IMR-90 (cell line): ENCODE measurements at regions not wholly inside any gene's neighbourhood (a gene's known extent, or its start where the extent isn't known, plus 50 kb on each side); places are given as distances from the start of the nearest gene placed in this dataset.

Experiments used
- ATAC-seq: fragments of 200-7000 bp; cut with Tn5 transposase; 2 replicates; pipeline ENCODE4 v1.9.1; 2020; ENCODE audit warnings: low read depth, mild to moderate bottlenecking, moderate library complexity
- BruUV-seq: library from RNA; stranded (reverse); fragments of 400-500 nt; replicated peaks from 2 replicates; lab custom pipeline; 2021; lab: Mats Ljungman, UMichigan
- CTCF ChIA-PET: fragments of 300-600 bp; formaldehyde crosslinking; extraction: SDS; loops from one replicate; lab custom pipeline; 2021; ENCODE audit warnings: antibody characterized with exemption; lab: Yijun Ruan, JAX
- POLR2A ChIA-PET: fragments of 300-600 bp; sonication (Branson Sonifier 250); formaldehyde crosslinking; loops from one replicate; lab custom pipeline; 2022; ENCODE audit warnings: antibody characterized with exemption; ENCODE audit not compliant: unreplicated experiment; lab: Charles Lee
- DNase-seq: peaks from one replicate; pipeline ENCODE4 v3.0.0; 2013
- H2AFZ ChIP-seq: replicated peaks from 2 replicates; pipeline ENCODE3; 2013; ENCODE audit warnings: low read length, mild to moderate bottlenecking; ENCODE audit not compliant: poor library complexity
- H2AK5ac ChIP-seq: 2 replicates; pipeline ENCODE4 v1.6.1; 2013; ENCODE audit warnings: low read depth, low read length, inconsistent platforms
- H2AK9ac ChIP-seq: replicated peaks from 2 replicates; pipeline ENCODE3; 2013; ENCODE audit warnings: mild to moderate bottlenecking, low read depth, low read length, moderate library complexity; ENCODE audit not compliant: poor library complexity
- H2BK120ac ChIP-seq: 2 replicates; pipeline ENCODE4 v1.6.1; 2013; ENCODE audit warnings: low read depth, low read length, inconsistent platforms
- H2BK15ac ChIP-seq: 3 replicates; pipeline ENCODE4 v1.6.1; 2013; ENCODE audit warnings: low read depth, low read length, inconsistent platforms
- H2BK20ac ChIP-seq: 2 replicates; pipeline ENCODE4 v1.6.1; 2013; ENCODE audit warnings: low read depth, mild to moderate bottlenecking, inconsistent platforms, low read length, moderate library complexity
- H2BK5ac ChIP-seq: 2 replicates; pipeline ENCODE4 v1.6.1; 2013; ENCODE audit warnings: mild to moderate bottlenecking, low read depth, low read length, inconsistent platforms; ENCODE audit not compliant: poor library complexity, severe bottlenecking
- H3K14ac ChIP-seq: replicated peaks from 2 replicates; pipeline ENCODE4 v1.6.1; 2013; ENCODE audit warnings: low read depth, low read length, inconsistent platforms
- H3K18ac ChIP-seq: 2 replicates; pipeline ENCODE4 v1.6.1; 2013; ENCODE audit warnings: low read depth, low read length, control low read depth
- H3K23ac ChIP-seq: 2 replicates; pipeline ENCODE4 v1.6.1; 2013; ENCODE audit warnings: low read depth, low read length, inconsistent platforms
- H3K27ac ChIP-seq: 2 replicates; pipeline ENCODE4 v1.5.1; 2013; ENCODE audit warnings: mild to moderate bottlenecking, control low read depth, low read length; ENCODE audit not compliant: insufficient read depth
- H3K27me3 ChIP-seq: 2 replicates; pipeline ENCODE4 v1.6.1; 2013; ENCODE audit warnings: low read length; ENCODE audit not compliant: control insufficient read depth, insufficient read depth
- H3K36me3 ChIP-seq: 2 replicates; pipeline ENCODE4 v1.6.1; 2013; ENCODE audit warnings: low read length, mixed read lengths; ENCODE audit not compliant: control insufficient read depth, insufficient read depth
- H3K4ac ChIP-seq: 2 replicates; pipeline ENCODE4 v1.6.1; 2013; ENCODE audit warnings: low read depth, low read length, inconsistent platforms
- H3K4me1 ChIP-seq: 2 replicates; pipeline ENCODE4 v1.6.1; 2013; ENCODE audit warnings: low read length, mixed read lengths; ENCODE audit not compliant: control insufficient read depth, insufficient read depth
- H3K4me2 ChIP-seq: 2 replicates; pipeline ENCODE4 v1.6.1; 2013; ENCODE audit warnings: low read depth, mild to moderate bottlenecking, control low read depth, low read length, moderate library complexity
- H3K4me3 ChIP-seq: 2 replicates; pipeline ENCODE4 v1.5.1; 2013; ENCODE audit warnings: low read depth, mild to moderate bottlenecking, control low read depth, low read length, moderate library complexity; ENCODE audit not compliant: insufficient read depth
- H3K56ac ChIP-seq: 2 replicates; pipeline ENCODE4 v1.6.1; 2013; ENCODE audit warnings: low read length, inconsistent platforms; ENCODE audit not compliant: insufficient read depth; ENCODE audit errors: extremely low read depth
- H3K79me1 ChIP-seq, 2 experiments: 2 replicates each; pipeline ENCODE4 v1.6.1; 2013; ENCODE audit warnings: low read length in 2 of 2, inconsistent platforms in 1 of 2, low read depth in 1 of 2
- H3K9ac ChIP-seq: 2 replicates; pipeline ENCODE4 v1.6.1; 2013; ENCODE audit warnings: low read depth, low read length, control low read depth
- H3K9me1 ChIP-seq: 2 replicates; pipeline ENCODE4 v1.6.1; 2013; ENCODE audit warnings: low read length, inconsistent platforms; ENCODE audit not compliant: insufficient read depth
- H3K9me3 ChIP-seq: 2 replicates; pipeline ENCODE4 v1.6.1; 2013; ENCODE audit warnings: low read length; ENCODE audit not compliant: control insufficient read depth, insufficient read depth
- H4K20me1 ChIP-seq: 2 replicates; pipeline ENCODE4 v1.6.1; 2013; ENCODE audit warnings: low read length, inconsistent platforms; ENCODE audit not compliant: insufficient read depth
- H4K5ac ChIP-seq: 2 replicates; pipeline ENCODE4 v1.6.1; 2013; ENCODE audit warnings: mild to moderate bottlenecking, low read depth, low read length, control low read depth
- H4K8ac ChIP-seq, 2 experiments: 2 replicates each; pipeline ENCODE4 v1.6.1; 2013; ENCODE audit warnings: low read depth in 2 of 2, low read length in 2 of 2, control low read depth in 1 of 2, inconsistent platforms in 1 of 2
- H4K91ac ChIP-seq: 2 replicates; pipeline ENCODE4 v1.6.1; 2013; ENCODE audit warnings: low read depth, low read length, inconsistent platforms; ENCODE audit not compliant: insufficient read depth
- BHLHE40 ChIP-seq: fragments of 150-350 bp; IDR thresholded peaks from 2 replicates; pipeline ENCODE4 v1.6.1; 2016; ENCODE audit warnings: mild to moderate bottlenecking, low read depth, low read length
- CEBPB ChIP-seq: IDR thresholded peaks from 2 replicates; pipeline ENCODE4 v1.6.1; 2012; ENCODE audit warnings: low read depth, low read length, improper control_type of control experiment
- CHD1 ChIP-seq: IDR thresholded peaks from 2 replicates; pipeline ENCODE4 v1.6.1; 2012; ENCODE audit warnings: low read depth, low read length, improper control_type of control experiment
- ELK1 ChIP-seq: fragments of 150-350 bp; IDR thresholded peaks from 2 replicates; pipeline ENCODE4 v1.6.1; 2016; ENCODE audit warnings: low read depth, mild to moderate bottlenecking, low read length, moderate library complexity, borderline replicate concordance
- FOS ChIP-seq: fragments of 150-350 bp; IDR thresholded peaks from 2 replicates; pipeline ENCODE4 v1.6.1; 2016; ENCODE audit warnings: low read depth, low read length
- MAFK ChIP-seq: IDR thresholded peaks from 2 replicates; pipeline ENCODE4 v1.6.1; 2012; ENCODE audit warnings: low read depth, low read length, improper control_type of control experiment
- MAZ ChIP-seq: IDR thresholded peaks from 2 replicates; pipeline ENCODE4 v1.6.1; 2012; ENCODE audit warnings: low read depth, mild to moderate bottlenecking, low read length, improper control_type of control experiment, moderate library complexity, borderline replicate concordance
- MXI1 ChIP-seq: IDR thresholded peaks from 2 replicates; pipeline ENCODE4 v1.6.1; 2012; ENCODE audit warnings: low read depth, mild to moderate bottlenecking, low read length, moderate library complexity, borderline replicate concordance
- NFE2L2 ChIP-seq: fragments of 150-350 bp; IDR thresholded peaks from 2 replicates; pipeline ENCODE4 v1.6.1; 2016; ENCODE audit warnings: low read depth, mild to moderate bottlenecking, low read length
- POLR2A ChIP-seq: IDR thresholded peaks from 2 replicates; pipeline ENCODE4 v1.6.1; 2012; ENCODE audit warnings: mild to moderate bottlenecking, low read depth, low read length
- RAD21 ChIP-seq: IDR thresholded peaks from 2 replicates; pipeline ENCODE4 v1.6.1; 2012; ENCODE audit warnings: low read length, improper control_type of control experiment
- RCOR1 ChIP-seq: IDR thresholded peaks from 2 replicates; pipeline ENCODE4 v1.6.1; 2012; ENCODE audit warnings: mild to moderate bottlenecking, low read length, improper control_type of control experiment; ENCODE audit not compliant: insufficient replicate concordance
- RFX5 ChIP-seq: IDR thresholded peaks from 2 replicates; pipeline ENCODE4 v1.8.0; 2012; ENCODE audit warnings: low read depth, mild to moderate bottlenecking, low read length, moderate library complexity
- SMC3 ChIP-seq: fragments of 150-350 bp; IDR thresholded peaks from 2 replicates; pipeline ENCODE4 v1.6.1; 2016; ENCODE audit warnings: low read depth, mild to moderate bottlenecking, antibody characterized with exemption, low read length, moderate library complexity
- USF2 ChIP-seq: fragments of 150-350 bp; IDR thresholded peaks from 2 replicates; pipeline ENCODE4 v1.6.1; 2017; ENCODE audit warnings: mild to moderate bottlenecking, antibody characterized with exemption, low read length, low read depth
- WGBS, 2 experiments: methylation state at CpG; one replicate each; pipeline versions ENCODE4 v1.1.5 to v1.1.7; 2013; ENCODE audit warnings: missing lambda C conversion rate in 2 of 2; ENCODE audit not compliant: insufficient read length in 1 of 2; ENCODE audit errors: extremely low coverage in 2 of 2; 5-methylcytosine and 5-hydroxymethylcytosine counted together
- dilution Hi-C: fragments of 300-500 bp; cut with HindIII; formaldehyde crosslinking; loops from one replicate; pipeline ENCODE4 v1.14.3; 2018; ENCODE audit warnings: low sequenced_read_pairs; ENCODE audit not compliant: unreplicated experiment
- in situ Hi-C: fragments of 300-500 bp; cut with MboI; formaldehyde crosslinking; loops from 3 replicates; pipeline ENCODE4 v1.14.3; 2019; ENCODE audit warnings: low sequenced_read_pairs, inconsistent platforms, mixed read lengths
- intact Hi-C: fragments of 100-400 bp; cut with micrococcal nuclease; formaldehyde crosslinking; loops from 2 replicates; pipeline ENCODE4 v1.10.0; 2022
- TF ChIP-seq, protein P1 (sequence below): conservative IDR thresholded peaks from 2 replicates; pipeline ENCODE4 v1.5.1; 2012; ENCODE audit warnings: mild to moderate bottlenecking, low read depth, low read length, improper control_type of control experiment

DNA sequence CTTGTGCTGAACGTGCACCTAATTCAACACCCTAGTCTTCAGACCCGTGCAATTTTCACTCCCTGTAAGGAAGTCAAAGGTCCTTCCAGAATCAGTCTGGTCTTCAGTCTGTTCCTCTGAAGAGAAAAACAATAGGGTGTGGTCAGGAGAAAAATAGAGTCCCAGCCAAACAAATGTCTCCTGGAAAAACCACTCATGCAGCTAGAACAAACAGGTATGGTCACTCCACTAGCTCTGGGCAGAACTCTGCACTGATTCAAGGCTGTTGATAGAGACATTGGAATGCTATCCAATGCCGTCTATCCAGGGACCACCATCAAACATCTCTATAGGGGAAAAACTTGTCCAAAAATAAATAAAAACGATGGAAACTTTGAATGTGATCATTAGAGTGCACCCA lies 81.8 kb upstream of the MAP3K1 start:
- Histone ChIP-seq H2AK5ac (no peak overlapping the region), H3K9me3 (no peaks in the 10 kb centered on the region), H4K91ac (no peak overlapping the region), H4K20me1 (no peaks in the 10 kb centered on the region), H3K4ac (no peak overlapping the region), H4K8ac (no peak overlapping the region), H2AFZ (no peak overlapping the region), H3K4me3 (no peak overlapping the region), H2AK9ac (no peak overlapping the region), H3K56ac (no peak overlapping the region), H3K36me3 (no peaks in the 10 kb centered on the region), H3K18ac (no peak overlapping the region), H3K4me1 (peaks cover 3% of the 10 kb centered on the region), H3K14ac (no peak overlapping the region), H3K4me2 (no peak overlapping the region), H3K23ac (no peak overlapping the region), H3K9ac (no peak overlapping the region), H2BK20ac (no peak overlapping the region), H3K27me3 (0 out of 2 replicates have a peak, but pooled peaks cover 2% of the 10 kb centered on the region), H2BK120ac (no peak overlapping the region), H3K9me1 (peaks cover 3% of the 10 kb centered on the region; the same call in 1 of the 2 replicates), H3K79me1 (no peaks in the 10 kb centered on the region), H4K5ac (no peak overlapping the region), H2BK5ac (no peak overlapping the region), H2BK15ac (no peak overlapping the region), H3K27ac (no peak overlapping the region)
- dilution Hi-C loops: no loop called here
- no TSS peak for BruUV-seq
- ATAC-seq: no peak
- TF ChIP-seq NFE2L2 (no peak), MAFK (no peak), CHD1 (no peak), SMC3 (no peak), ELK1 (no peak), POLR2A (no peak), RFX5 (no peak), MAZ (no peak), CEBPB (no peak), MXI1 (no peak), FOS (no peak), RAD21 (no peak), USF2 (no peak), RCOR1 (no peak), BHLHE40 (no peak)
- TF ChIP-seq, protein P1, sequence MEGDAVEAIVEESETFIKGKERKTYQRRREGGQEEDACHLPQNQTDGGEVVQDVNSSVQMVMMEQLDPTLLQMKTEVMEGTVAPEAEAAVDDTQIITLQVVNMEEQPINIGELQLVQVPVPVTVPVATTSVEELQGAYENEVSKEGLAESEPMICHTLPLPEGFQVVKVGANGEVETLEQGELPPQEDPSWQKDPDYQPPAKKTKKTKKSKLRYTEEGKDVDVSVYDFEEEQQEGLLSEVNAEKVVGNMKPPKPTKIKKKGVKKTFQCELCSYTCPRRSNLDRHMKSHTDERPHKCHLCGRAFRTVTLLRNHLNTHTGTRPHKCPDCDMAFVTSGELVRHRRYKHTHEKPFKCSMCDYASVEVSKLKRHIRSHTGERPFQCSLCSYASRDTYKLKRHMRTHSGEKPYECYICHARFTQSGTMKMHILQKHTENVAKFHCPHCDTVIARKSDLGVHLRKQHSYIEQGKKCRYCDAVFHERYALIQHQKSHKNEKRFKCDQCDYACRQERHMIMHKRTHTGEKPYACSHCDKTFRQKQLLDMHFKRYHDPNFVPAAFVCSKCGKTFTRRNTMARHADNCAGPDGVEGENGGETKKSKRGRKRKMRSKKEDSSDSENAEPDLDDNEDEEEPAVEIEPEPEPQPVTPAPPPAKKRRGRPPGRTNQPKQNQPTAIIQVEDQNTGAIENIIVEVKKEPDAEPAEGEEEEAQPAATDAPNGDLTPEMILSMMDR: no peak
- in situ Hi-C loops: no loop called here
- intact Hi-C loops: no loop called here
- ChIA-PET CTCF (no interaction called here), POLR2A (no interaction called here)
- no CpG with 5 or more reads among the region's 4 CpGs for WGBS, 2 experiments
- DNase-seq: no peak
